ENCODE measurements at regions not wholly inside any gene's neighbourhood (a gene's known extent, or its start where the extent isn't known, plus 50 kb on each side); places are given as distances from the start of the nearest gene placed in this dataset.

- H3K27ac ChIP-seq, result no peak overlapping the region
- no peak for TF ChIP-seq CTCF (conservative IDR thresholded peaks at IDR 0.05; ENCODE audit: low read depth, low read length)
- no peaks in the 10 kb centered on the region for H3K36me3 ChIP-seq (ENCODE audit: insufficient read depth)
- no peaks in the 10 kb centered on the region for H3K4me1 ChIP-seq (ENCODE audit: low read depth, poor library complexity, severe bottlenecking)
- H2AFZ ChIP-seq (ENCODE audit: low read depth), result no peak overlapping the region
- H3K4me2 ChIP-seq, result no peak overlapping the region
- no peak overlapping the region for H3K4me3 ChIP-seq (IDR thresholded peaks at IDR 0.05; ENCODE audit: insufficient read depth, low read depth, low read length)
- H4K20me1 ChIP-seq (ENCODE audit: insufficient read depth), result no peaks in the 10 kb centered on the region
- no peaks in the 10 kb centered on the region for H3K27me3 ChIP-seq (ENCODE audit: insufficient read depth, low read depth)
- H3K9ac ChIP-seq, result no peak overlapping the region
- no peaks in the 10 kb centered on the region for H3K79me2 ChIP-seq (ENCODE audit: insufficient read depth, low read depth)
These were observed 146.1 kb downstream of the AQP9 start for GRCh38 chr15:58284293-58284692.

DNA sequence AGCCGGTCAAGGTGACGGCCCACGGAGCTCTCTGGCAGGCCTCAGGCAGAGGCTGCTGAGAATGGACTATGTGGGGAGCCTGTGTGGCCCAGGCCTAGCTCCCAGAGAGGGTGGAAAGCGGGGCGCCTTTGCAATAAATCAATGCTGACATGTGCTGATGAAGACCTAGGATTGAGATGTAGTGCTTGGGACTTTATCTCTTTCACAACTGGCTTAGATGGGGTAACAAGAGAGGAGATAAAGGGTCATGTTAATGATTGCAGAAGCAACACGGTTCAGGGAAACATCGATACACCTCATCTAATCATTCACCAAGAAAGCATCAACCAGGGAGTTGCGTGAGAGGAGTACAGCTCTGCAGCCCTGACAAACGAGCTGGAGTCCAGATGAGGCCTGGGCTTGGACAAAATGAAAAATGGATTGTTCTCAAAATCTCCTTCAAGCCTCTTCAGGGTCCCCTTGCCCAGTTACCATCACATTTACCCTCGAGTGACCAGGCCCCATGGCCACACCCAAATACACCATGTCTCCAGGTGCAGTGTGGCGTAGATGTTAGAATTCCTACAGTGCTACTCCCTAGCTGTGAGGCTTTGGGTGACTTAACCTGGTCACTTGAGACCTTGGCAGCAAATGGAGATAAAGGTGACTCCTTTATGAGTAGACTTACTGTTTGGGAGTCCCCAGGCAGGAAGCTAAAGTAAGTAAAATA, 146.4 kb upstream of the LIPC start:
- H3K4me2 ChIP-seq, result no peak overlapping the region
- no peak overlapping the region for H2AFZ ChIP-seq (ENCODE audit: low read depth)
- H3K4me1 ChIP-seq (ENCODE audit: low read depth, poor library complexity, severe bottlenecking), result no peaks in the 10 kb centered on the region
- TF ChIP-seq CTCF (conservative IDR thresholded peaks at IDR 0.05; ENCODE audit: low read depth, low read length), result no peak
- no peaks in the 10 kb centered on the region for H3K27me3 ChIP-seq (ENCODE audit: insufficient read depth, low read depth)
- no peaks in the 10 kb centered on the region for H3K36me3 ChIP-seq (ENCODE audit: insufficient read depth)
- no peak overlapping the region for H3K4me3 ChIP-seq (IDR thresholded peaks at IDR 0.05; ENCODE audit: insufficient read depth, low read depth, low read length)
- no peaks in the 10 kb centered on the region for H3K79me2 ChIP-seq (ENCODE audit: insufficient read depth, low read depth)
- no peaks in the 10 kb centered on the region for H4K20me1 ChIP-seq (ENCODE audit: insufficient read depth)
- H3K27ac ChIP-seq, result no peak overlapping the region
- no peak overlapping the region for H3K9ac ChIP-seq

- Histone ChIP-seq H3K36me3 (ENCODE audit: insufficient read depth) (no peaks in the 10 kb centered on the region), H3K27ac (no peak overlapping the region), H3K9ac (no peak overlapping the region), H3K79me2 (ENCODE audit: insufficient read depth, low read depth) (no peaks in the 10 kb centered on the region), H3K4me3 (IDR thresholded peaks at IDR 0.05; ENCODE audit: insufficient read depth, low read depth, low read length) (no peak overlapping the region), H3K4me1 (ENCODE audit: low read depth, poor library complexity, severe bottlenecking) (no peaks in the 10 kb centered on the region), H4K20me1 (ENCODE audit: insufficient read depth) (no peaks in the 10 kb centered on the region), H2AFZ (ENCODE audit: low read depth) (no peak overlapping the region), H3K27me3 (ENCODE audit: insufficient read depth, low read depth) (no peaks in the 10 kb centered on the region), H3K4me2 (no peak overlapping the region)
- no peak for TF ChIP-seq CTCF (conservative IDR thresholded peaks at IDR 0.05; ENCODE audit: low read depth, low read length)
These were observed 145.9 kb upstream of the LIPC start for GRCh38 chr15:58285921-58286278.

GRCh38 chr15:58286523-58286922, 145.3 kb upstream of the LIPC start:
- no peak overlapping the region for H3K27ac ChIP-seq
- no peak overlapping the region for H2AFZ ChIP-seq (ENCODE audit: low read depth)
- no peak overlapping the region for H3K4me2 ChIP-seq
- H4K20me1 ChIP-seq (ENCODE audit: insufficient read depth), result no peaks in the 10 kb centered on the region
- no peaks in the 10 kb centered on the region for H3K36me3 ChIP-seq (ENCODE audit: insufficient read depth)
- no peak for TF ChIP-seq CTCF (conservative IDR thresholded peaks at IDR 0.05; ENCODE audit: low read depth, low read length)
- no peaks in the 10 kb centered on the region for H3K27me3 ChIP-seq (ENCODE audit: insufficient read depth, low read depth)
- no peaks in the 10 kb centered on the region for H3K79me2 ChIP-seq (ENCODE audit: insufficient read depth, low read depth)
- H3K4me1 ChIP-seq (ENCODE audit: low read depth, poor library complexity, severe bottlenecking), result no peaks in the 10 kb centered on the region
- no peak overlapping the region for H3K4me3 ChIP-seq (IDR thresholded peaks at IDR 0.05; ENCODE audit: insufficient read depth, low read depth, low read length)
- no peak overlapping the region for H3K9ac ChIP-seq
